Duodenal mucosa (tissue), 2 donors: ENCODE measurements at regions not wholly inside any gene's neighbourhood (a gene's known extent, or its start where the extent isn't known, plus 50 kb on each side); places are given as distances from the start of the nearest gene placed in this dataset.
"Not testable (repeated sequence)": the region's sequence is repeated elsewhere in the genome, so short reads cannot be mapped to it uniquely, and the experiment has no call there.

Source experiments
- H3K27ac ChIP-seq: one replicate; pipeline ENCODE4 v1.7.0; 2013; ENCODE audit warnings: low read depth, low read length
- H3K27me3 ChIP-seq, 2 donors: one replicate each; pipeline ENCODE4 v1.7.0; 2013; ENCODE audit warnings: low read length in 2 of 2, control low read depth in 1 of 2; ENCODE audit not compliant: insufficient read depth in 2 of 2, control insufficient read depth in 1 of 2
- H3K36me3 ChIP-seq, 2 donors: one replicate each; pipeline ENCODE4 v1.7.0; 2013; ENCODE audit warnings: low read length in 2 of 2, control low read depth in 1 of 2; ENCODE audit not compliant: insufficient read depth in 2 of 2, control insufficient read depth in 1 of 2
- H3K4me1 ChIP-seq, 2 donors: one replicate each; pipeline ENCODE4 v1.7.0; 2013; ENCODE audit warnings: low read length in 2 of 2, control low read depth in 1 of 2; ENCODE audit not compliant: insufficient read depth in 2 of 2, control insufficient read depth in 1 of 2
- H3K4me3 ChIP-seq, 2 donors: one replicate each; pipeline ENCODE4 v1.7.0; 2013; ENCODE audit warnings: low read length in 2 of 2, low read depth in 1 of 2
- H3K9ac ChIP-seq, 2 donors: one replicate each; pipeline ENCODE4 v1.7.0; 2013; ENCODE audit warnings: low read length in 2 of 2, low read depth in 1 of 2
- H3K9me3 ChIP-seq, 2 donors: one replicate each; pipeline ENCODE4 v1.7.0; 2013; ENCODE audit warnings: low read length in 2 of 2, control low read depth in 1 of 2; ENCODE audit not compliant: control insufficient read depth in 1 of 2

DNA sequence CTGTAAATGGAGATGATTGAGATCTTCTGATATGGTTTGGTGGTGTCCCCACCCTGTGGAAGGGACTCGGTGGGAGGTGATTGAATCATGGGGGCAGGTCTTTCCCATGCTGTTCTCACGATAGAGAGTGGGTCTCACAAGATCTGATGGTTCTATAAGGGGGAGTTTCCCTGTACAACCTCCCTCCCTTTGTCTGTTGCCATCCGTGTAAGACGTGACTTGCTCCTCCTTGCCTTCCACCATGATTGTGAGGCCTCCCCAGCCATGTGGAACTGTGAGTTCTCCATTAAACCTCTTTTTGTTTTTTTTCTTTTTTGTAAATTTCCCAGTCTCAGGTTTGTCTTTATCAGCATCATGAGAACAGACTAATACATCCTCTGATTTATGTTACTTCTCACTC is 55.1 kb upstream of the PAGE5 start:
- H3K4me3 ChIP-seq, H3K9ac ChIP-seq, H3K4me1 ChIP-seq, H3K9me3 ChIP-seq, H3K27me3 ChIP-seq, H3K27ac ChIP-seq, H3K36me3 ChIP-seq: not testable (repeated sequence)

DNA sequence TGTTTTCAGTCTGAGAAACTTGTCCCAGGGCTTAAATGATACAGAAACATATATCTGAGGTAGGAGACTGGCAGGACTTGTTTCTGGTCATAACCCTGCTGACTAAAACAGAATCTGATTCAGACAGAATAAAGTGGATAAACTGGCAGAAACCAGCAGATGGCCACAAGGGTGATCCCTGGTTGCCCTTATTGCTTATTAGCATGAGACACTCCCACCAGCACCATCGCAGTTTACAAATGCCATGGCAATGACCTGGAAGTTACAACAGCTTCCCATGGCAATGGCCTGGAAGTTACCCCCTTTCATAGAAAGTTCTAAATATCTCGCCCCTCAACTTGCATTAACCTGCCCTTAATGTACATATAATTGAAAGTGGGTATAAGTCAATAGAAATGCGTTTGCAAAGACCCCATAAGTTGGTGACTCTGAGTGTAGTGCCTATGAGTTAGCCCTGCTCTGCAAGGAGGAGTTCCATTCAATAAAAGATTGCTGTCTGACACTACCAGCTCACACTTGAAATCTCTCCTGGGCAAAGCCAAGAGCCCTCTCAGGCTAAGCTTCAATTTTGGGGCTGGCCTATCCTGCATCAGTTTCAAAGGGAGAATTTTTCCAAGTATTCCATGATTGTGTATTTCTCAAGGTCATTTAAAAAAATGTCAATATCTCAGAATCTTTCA is 52.9 kb upstream of the PAGE5 start:
- Histone ChIP-seq H3K27me3 (no peaks in the 10 kb centered on the region), H3K4me1 (no peaks in the 10 kb centered on the region), H3K9me3 (no peaks in the 10 kb centered on the region), H3K27ac (no peak overlapping the region), H3K4me3 (no peak overlapping the region), H3K36me3 (no peaks in the 10 kb centered on the region), H3K9ac (no peak overlapping the region)

DNA sequence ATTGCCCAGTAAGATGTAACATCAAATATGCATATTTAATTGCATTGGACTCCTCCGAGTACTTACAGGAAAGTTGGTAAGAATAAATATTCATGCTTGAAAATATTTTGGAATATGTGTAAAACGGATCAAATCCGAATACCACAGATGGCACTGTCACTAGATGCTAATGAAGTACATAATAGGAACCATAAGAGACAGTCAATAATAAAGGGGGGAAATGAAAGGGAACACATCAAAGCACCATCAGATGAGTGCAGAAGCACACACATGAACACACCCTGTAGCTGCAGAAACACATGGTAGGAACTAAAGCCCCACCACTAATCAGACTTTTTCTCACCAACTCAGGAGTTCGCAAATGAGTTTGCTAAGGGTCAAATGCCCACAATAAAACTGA is 52.2 kb upstream of the PAGE5 start:
- no peak overlapping the region for H3K9ac ChIP-seq
- H3K27ac ChIP-seq: no peak overlapping the region
- H3K4me3 ChIP-seq: no peak overlapping the region
- H3K4me1 ChIP-seq: no peaks in the 10 kb centered on the region
- no peaks in the 10 kb centered on the region for H3K9me3 ChIP-seq
- H3K36me3 ChIP-seq: no peaks in the 10 kb centered on the region
- no peaks in the 10 kb centered on the region for H3K27me3 ChIP-seq

DNA sequence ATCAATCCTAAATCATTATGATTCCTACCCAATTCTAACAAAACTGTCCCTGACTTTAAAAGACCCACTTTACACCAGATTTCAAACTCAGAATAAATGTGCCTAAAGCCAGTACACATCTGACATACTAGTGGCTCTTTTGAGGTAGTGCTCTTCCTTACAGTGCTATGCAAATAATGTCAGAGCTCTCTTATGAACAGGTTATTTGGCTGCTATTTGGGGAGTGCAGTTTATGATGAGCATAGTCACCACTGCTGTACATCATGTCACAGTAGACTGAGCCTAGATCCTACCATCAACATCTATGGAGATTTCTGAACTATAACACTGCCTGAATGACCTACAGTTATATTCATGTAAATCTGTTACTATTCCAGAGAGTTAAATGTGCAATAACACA is 50.4 kb upstream of the PAGE5 start:
- H3K9ac ChIP-seq: no peak overlapping the region
- H3K27me3 ChIP-seq: no peaks in the 10 kb centered on the region
- H3K4me1 ChIP-seq: no peaks in the 10 kb centered on the region
- no peak overlapping the region for H3K27ac ChIP-seq
- H3K4me3 ChIP-seq: no peak overlapping the region
- H3K36me3 ChIP-seq: no peaks in the 10 kb centered on the region
- H3K9me3 ChIP-seq: no peaks in the 10 kb centered on the region
